WTC11 (cell line): ENCODE measurements at regions not wholly inside any gene's neighbourhood (a gene's known extent, or its start where the extent isn't known, plus 50 kb on each side); places are given as distances from the start of the nearest gene placed in this dataset.

Experiments
- CBFB ChIP-seq: sonication (generic); formaldehyde crosslinking; IDR thresholded peaks from 2 replicates; pipeline ENCODE4 v1.8.1; 2022; ENCODE audit warnings: mild to moderate bottlenecking, low read depth, missing genetic modification reagents
- CREB1 ChIP-seq: sonication (generic); formaldehyde crosslinking; IDR thresholded peaks from 2 replicates; pipeline ENCODE4 v1.8.0; 2023; ENCODE audit warnings: mild to moderate bottlenecking, missing genetic modification reagents
- CTCF ChIP-seq: fragments of 200-600 bp; IDR thresholded peaks from 2 replicates; pipeline ENCODE4 v1.8.0; 2022; ENCODE audit warnings: antibody characterized with exemption
- E2F5 ChIP-seq: sonication (generic); formaldehyde crosslinking; IDR thresholded peaks from 2 replicates; pipeline ENCODE4 v1.8.1; 2022; ENCODE audit warnings: mild to moderate bottlenecking, moderate library complexity, missing genetic modification reagents
- ELF4 ChIP-seq: sonication (generic); formaldehyde crosslinking; IDR thresholded peaks from 2 replicates; pipeline ENCODE4 v1.8.1; 2022; ENCODE audit warnings: low read depth, mild to moderate bottlenecking, moderate library complexity, missing genetic modification reagents
- NR1H2 ChIP-seq: sonication (generic); formaldehyde crosslinking; IDR thresholded peaks from 2 replicates; pipeline ENCODE4 v1.9.0; 2021; ENCODE audit warnings: mild to moderate bottlenecking, moderate library complexity, missing genetic modification reagents
- USF2 ChIP-seq: sonication (generic); formaldehyde crosslinking; IDR thresholded peaks from 2 replicates; pipeline ENCODE4 v1.8.1; 2023; ENCODE audit warnings: mild to moderate bottlenecking, missing genetic modification reagents, moderate library complexity
- ZNF263 ChIP-seq: sonication (generic); formaldehyde crosslinking; IDR thresholded peaks from 2 replicates; pipeline ENCODE4 v1.8.1; 2022; ENCODE audit warnings: low read depth, mild to moderate bottlenecking, moderate library complexity, missing genetic modification reagents
- TF ChIP-seq, protein P1 (sequence below): sonication (generic); formaldehyde crosslinking; IDR thresholded peaks from 2 replicates; pipeline ENCODE4 v1.8.0; 2022; ENCODE audit warnings: mild to moderate bottlenecking, missing genetic modification reagents
- TF ChIP-seq, protein P2 (sequence below): sonication (generic); formaldehyde crosslinking; IDR thresholded peaks from 2 replicates; pipeline ENCODE4 v1.8.0; 2022; ENCODE audit warnings: mild to moderate bottlenecking, missing genetic modification reagents
- TF ChIP-seq, protein P3 (sequence below): sonication (generic); formaldehyde crosslinking; IDR thresholded peaks from 2 replicates; pipeline ENCODE4 v1.8.0; 2022; ENCODE audit warnings: mild to moderate bottlenecking, missing genetic modification reagents

DNA sequence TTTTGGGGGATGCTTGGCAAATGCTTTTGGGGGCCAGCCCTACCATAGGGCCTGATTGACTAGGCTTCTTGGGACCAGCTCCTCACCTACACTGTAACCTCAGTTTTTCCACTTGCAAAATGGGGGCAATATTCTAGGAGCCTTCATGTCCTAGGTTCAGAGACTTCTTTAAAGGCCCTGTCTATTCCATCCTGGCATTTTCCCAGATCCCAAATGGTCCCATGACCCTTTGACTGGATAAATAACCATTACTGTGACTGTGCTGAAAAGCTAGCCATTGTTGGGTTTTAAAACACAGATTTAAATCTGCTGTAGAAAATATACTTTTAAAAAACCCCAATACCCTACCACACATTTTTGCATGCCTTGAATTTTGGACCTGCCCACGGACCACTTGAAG is 149.8 kb downstream of the EFNB1 start:
- no peak for TF ChIP-seq CBFB (CRISPR knock-in tag)
- TF ChIP-seq USF2 (CRISPR knock-in tag): no peak
- no peak for TF ChIP-seq CTCF
- TF ChIP-seq NR1H2 (CRISPR knock-in tag): no peak
- TF ChIP-seq, protein P1, sequence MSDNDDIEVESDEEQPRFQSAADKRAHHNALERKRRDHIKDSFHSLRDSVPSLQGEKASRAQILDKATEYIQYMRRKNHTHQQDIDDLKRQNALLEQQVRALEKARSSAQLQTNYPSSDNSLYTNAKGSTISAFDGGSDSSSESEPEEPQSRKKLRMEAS (CRISPR knock-in tag): no peak
- no peak for TF ChIP-seq ELF4 (CRISPR knock-in tag)
- TF ChIP-seq ZNF263 (CRISPR knock-in tag): no peak
- TF ChIP-seq, protein P2, sequence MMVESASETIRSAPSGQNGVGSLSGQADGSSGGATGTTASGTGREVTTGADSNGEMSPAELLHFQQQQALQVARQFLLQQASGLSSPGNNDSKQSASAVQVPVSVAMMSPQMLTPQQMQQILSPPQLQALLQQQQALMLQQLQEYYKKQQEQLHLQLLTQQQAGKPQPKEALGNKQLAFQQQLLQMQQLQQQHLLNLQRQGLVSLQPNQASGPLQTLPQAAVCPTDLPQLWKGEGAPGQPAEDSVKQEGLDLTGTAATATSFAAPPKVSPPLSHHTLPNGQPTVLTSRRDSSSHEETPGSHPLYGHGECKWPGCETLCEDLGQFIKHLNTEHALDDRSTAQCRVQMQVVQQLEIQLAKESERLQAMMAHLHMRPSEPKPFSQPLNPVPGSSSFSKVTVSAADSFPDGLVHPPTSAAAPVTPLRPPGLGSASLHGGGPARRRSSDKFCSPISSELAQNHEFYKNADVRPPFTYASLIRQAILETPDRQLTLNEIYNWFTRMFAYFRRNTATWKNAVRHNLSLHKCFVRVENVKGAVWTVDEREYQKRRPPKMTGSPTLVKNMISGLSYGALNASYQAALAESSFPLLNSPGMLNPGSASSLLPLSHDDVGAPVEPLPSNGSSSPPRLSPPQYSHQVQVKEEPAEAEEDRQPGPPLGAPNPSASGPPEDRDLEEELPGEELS (CRISPR knock-in tag): no peak
- no peak for TF ChIP-seq E2F5 (CRISPR knock-in tag)
- TF ChIP-seq CREB1 (CRISPR knock-in tag): no peak
- TF ChIP-seq, protein P3, sequence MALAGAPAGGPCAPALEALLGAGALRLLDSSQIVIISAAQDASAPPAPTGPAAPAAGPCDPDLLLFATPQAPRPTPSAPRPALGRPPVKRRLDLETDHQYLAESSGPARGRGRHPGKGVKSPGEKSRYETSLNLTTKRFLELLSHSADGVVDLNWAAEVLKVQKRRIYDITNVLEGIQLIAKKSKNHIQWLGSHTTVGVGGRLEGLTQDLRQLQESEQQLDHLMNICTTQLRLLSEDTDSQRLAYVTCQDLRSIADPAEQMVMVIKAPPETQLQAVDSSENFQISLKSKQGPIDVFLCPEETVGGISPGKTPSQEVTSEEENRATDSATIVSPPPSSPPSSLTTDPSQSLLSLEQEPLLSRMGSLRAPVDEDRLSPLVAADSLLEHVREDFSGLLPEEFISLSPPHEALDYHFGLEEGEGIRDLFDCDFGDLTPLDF (CRISPR knock-in tag): no peak
